Nephron (organoid): ENCODE measurements at regions not wholly inside any gene's neighbourhood (a gene's known extent, or its start where the extent isn't known, plus 50 kb on each side); places are given as distances from the start of the nearest gene placed in this dataset.

Experiments
- H3K27ac Mint-ChIP-seq, 3 experiments: 2 replicates each; pipeline ENCODE4 v1.8.0; 2020; ENCODE audit warnings: mixed read lengths in 3 of 3, mild to moderate bottlenecking in 2 of 3, moderate library complexity in 1 of 3
- H3K27me3 Mint-ChIP-seq: 2 replicates; pipeline ENCODE4 v1.8.0; 2021; ENCODE audit warnings: low read depth, mild to moderate bottlenecking, moderate library complexity, mixed read lengths
- H3K36me3 Mint-ChIP-seq: 2 replicates; pipeline ENCODE4 v1.8.0; 2020; ENCODE audit warnings: low read depth, mixed read lengths
- H3K4me1 Mint-ChIP-seq: 2 replicates; pipeline ENCODE4 v1.8.0; 2020; ENCODE audit warnings: mixed read lengths
- H3K4me3 Mint-ChIP-seq, 3 experiments: 2 replicates each; pipeline ENCODE4 v1.8.0; 2020; ENCODE audit warnings: mild to moderate bottlenecking in 3 of 3, mixed read lengths in 3 of 3, moderate library complexity in 2 of 3
- H3K9me3 Mint-ChIP-seq: 2 replicates; pipeline ENCODE4 v1.8.0; 2020; ENCODE audit warnings: mixed read lengths
- TF ChIP-seq, protein P1 (sequence below), 3 experiments: fragments of 200-600 bp; sonication (generic); IDR thresholded peaks; one replicate each; pipeline ENCODE4 v1.5.0; 2021; ENCODE audit warnings: antibody characterized with exemption in 3 of 3; ENCODE audit not compliant: unreplicated experiment in 3 of 3

DNA sequence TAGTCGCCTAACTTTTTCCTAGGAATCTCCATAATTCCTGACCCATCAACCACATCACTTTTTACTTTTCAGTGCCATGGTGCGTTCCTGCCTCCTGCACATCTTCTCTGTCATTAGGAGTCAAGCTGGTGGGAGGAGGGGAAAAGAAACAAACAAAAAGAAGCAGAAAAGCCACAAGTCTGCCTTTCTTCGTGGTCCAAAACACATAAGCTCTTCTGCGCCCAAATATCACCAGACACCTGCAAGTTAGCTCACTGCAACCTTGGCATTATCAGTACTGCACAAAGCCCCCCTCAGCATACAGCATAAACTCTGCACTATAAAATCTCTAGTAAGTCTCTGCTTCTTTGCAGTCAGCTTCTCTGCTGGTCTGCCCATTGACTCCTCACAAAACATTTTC is 295.3 kb downstream of the HS3ST3B1 start:
- Mint-ChIP-seq H3K27me3 (peaks cover 17% of the 10 kb centered on the region), H3K36me3 (no peaks in the 10 kb centered on the region), H3K4me1 (no peaks in the 10 kb centered on the region), H3K4me3 (no peak overlapping the region), H3K9me3 (peaks cover 16% of the 10 kb centered on the region), H3K27ac (no peak overlapping the region)
- TF ChIP-seq, protein P1, sequence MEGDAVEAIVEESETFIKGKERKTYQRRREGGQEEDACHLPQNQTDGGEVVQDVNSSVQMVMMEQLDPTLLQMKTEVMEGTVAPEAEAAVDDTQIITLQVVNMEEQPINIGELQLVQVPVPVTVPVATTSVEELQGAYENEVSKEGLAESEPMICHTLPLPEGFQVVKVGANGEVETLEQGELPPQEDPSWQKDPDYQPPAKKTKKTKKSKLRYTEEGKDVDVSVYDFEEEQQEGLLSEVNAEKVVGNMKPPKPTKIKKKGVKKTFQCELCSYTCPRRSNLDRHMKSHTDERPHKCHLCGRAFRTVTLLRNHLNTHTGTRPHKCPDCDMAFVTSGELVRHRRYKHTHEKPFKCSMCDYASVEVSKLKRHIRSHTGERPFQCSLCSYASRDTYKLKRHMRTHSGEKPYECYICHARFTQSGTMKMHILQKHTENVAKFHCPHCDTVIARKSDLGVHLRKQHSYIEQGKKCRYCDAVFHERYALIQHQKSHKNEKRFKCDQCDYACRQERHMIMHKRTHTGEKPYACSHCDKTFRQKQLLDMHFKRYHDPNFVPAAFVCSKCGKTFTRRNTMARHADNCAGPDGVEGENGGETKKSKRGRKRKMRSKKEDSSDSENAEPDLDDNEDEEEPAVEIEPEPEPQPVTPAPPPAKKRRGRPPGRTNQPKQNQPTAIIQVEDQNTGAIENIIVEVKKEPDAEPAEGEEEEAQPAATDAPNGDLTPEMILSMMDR (IDR thresholded peaks at IDR 0.05; ENCODE audit: unreplicated experiment in 3 of 3), result no peak

DNA sequence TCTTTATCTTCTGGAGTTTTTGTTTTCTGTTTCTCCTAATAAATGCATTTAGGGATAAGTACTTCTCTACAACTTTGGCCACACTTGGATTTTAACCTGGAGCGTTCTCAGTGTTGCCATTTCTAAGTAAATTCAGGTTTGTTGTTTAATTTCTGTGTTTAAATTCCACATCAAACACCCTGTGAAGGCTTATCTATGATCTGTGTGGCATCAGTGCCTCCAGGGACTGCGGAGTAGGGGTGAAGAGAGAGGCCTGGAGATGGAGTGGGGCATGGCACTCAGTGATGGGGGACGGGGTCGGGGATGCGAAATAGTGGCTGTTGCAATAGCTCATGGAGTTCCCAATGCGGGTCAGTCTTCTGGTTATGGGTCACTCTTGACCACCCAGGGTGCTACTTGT is 294.8 kb downstream of the HS3ST3B1 start:
- Mint-ChIP-seq H3K9me3 (peaks cover 16% of the 10 kb centered on the region), H3K36me3 (no peaks in the 10 kb centered on the region), H3K4me1 (no peaks in the 10 kb centered on the region), H3K4me3 (no peak overlapping the region), H3K27me3 (peaks cover 17% of the 10 kb centered on the region), H3K27ac (no peak overlapping the region)
- TF ChIP-seq, protein P1 (IDR thresholded peaks at IDR 0.05; ENCODE audit: unreplicated experiment in 3 of 3), result no peak

DNA sequence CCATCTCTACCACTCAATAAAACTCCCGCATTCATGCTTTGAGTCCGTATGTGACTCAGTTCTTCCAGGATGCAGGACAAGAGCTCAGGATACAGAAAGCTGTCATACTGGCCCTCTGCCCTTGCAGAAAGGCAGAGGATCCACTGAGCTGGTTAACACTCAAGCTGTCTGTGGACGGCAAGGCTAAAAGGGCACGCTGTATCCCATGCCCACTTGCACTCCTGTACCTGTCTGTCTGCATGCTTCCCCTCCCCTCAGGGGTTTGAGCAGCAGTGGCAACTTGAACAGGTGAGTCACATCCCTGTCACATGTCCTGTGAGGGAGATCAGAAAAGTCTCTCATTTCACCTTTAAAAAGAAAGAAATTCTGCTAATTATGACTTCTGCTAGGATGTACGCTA is 293.8 kb downstream of the HS3ST3B1 start:
- Mint-ChIP-seq H3K27me3 (peaks cover 17% of the 10 kb centered on the region), H3K4me1 (no peaks in the 10 kb centered on the region), H3K36me3 (no peaks in the 10 kb centered on the region)

DNA sequence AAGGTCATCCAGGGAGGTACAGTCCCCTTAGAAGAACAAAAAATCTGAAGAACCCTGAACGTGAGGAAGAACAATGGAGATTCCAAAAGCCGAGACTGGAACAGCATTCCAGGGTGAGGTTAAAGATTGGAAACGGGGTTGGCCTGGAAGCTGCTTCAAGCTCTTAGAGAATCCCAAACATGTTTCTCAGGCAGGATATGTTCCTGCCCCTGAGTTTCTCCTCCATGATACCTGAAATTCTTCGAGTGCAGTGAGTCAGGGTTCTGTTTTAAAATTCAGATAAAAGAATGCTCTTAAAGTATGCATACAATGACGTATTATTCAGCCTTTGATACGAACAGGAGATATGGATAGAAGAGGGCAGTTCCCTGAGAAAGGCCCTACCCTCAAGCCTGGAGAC is 293.1 kb downstream of the HS3ST3B1 start:
- Mint-ChIP-seq H3K36me3 (no peaks in the 10 kb centered on the region), H3K27ac (no peak overlapping the region), H3K4me1 (no peaks in the 10 kb centered on the region), H3K27me3 (peaks cover 11% of the 10 kb centered on the region), H3K9me3 (peaks cover 1% of the 10 kb centered on the region), H3K4me3 (no peak overlapping the region)
- TF ChIP-seq, protein P1 (IDR thresholded peaks at IDR 0.05; ENCODE audit: unreplicated experiment in 3 of 3), result no peak

More for the DNA sequence above, 293.8 kb downstream of the HS3ST3B1 start:
- Mint-ChIP-seq H3K9me3 (peaks cover 6% of the 10 kb centered on the region), H3K27ac (no peak overlapping the region), H3K4me3 (no peak overlapping the region)
- TF ChIP-seq, protein P1 (IDR thresholded peaks at IDR 0.05; ENCODE audit: unreplicated experiment in 3 of 3), result no peak

DNA sequence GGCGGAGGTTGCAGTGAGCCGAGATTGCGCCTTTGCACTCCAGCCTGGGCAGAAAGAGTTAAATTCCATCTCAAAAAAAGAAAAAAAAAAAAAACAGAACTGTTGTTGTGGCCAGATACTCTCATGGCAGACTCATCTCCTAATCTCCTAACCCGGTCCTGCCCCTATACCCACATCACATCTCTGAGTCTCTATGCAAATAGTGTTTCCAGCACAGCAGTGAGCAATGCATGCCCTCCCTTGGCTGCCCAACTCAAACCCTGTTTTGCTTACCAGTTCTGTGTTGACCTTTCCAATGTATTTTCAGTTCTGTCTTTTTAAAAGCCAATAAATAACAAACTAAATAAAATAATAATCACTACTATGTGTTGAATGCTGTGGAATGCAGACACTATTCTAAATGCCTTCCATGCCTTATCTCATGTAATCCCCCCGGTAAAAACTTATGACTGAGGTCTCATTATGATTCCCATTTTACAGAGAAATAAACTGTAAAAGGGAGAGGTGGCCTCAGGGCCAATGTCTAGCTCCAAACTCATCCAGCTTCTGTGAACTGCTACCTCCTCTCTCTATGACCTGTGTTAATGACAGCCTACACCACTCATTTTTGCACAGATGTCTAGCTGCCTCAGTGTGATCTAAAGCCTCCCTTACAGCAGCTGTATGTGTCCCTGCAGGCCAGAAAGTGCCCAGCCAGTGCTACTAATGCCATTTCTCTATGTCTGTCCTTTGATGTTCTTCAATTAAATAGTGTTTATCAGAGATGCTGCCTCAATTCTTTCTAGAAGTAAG is 289.8 kb downstream of the HS3ST3B1 start:
- Mint-ChIP-seq H3K27ac (no peak overlapping the region), H3K4me3 (no peak overlapping the region), H3K9me3 (no peaks in the 10 kb centered on the region), H3K27me3 (peaks cover 1% of the 10 kb centered on the region), H3K4me1 (no peaks in the 10 kb centered on the region), H3K36me3 (no peaks in the 10 kb centered on the region)
- TF ChIP-seq, protein P1 (IDR thresholded peaks at IDR 0.05; ENCODE audit: unreplicated experiment in 3 of 3), result no peak

DNA sequence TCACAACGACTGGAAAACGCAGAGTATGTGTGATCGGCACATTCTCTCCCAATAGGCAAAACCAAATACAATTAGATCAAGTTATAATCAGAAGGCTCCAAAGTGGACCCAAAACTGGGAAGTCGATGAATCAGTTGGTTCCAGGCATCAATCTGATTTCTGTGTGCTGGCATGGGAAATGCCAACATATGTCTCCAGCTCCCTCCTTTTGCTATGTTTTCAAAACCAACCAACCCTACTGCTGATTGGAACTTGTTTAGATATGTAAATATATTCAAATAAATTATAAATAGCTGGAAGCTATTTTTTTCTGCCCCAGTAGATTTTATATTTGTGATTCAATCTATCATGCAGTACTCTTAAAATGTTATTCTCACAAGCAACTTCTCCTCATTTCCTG is 284.2 kb downstream of the HS3ST3B1 start:
- peaks cover 3% of the 10 kb centered on the region for H3K27me3 Mint-ChIP-seq
- H3K27ac Mint-ChIP-seq, result no peak overlapping the region

More for the DNA sequence above, 284.2 kb downstream of the HS3ST3B1 start:
- H3K9me3 Mint-ChIP-seq, result peaks cover 4% of the 10 kb centered on the region
- TF ChIP-seq, protein P1 (IDR thresholded peaks at IDR 0.05; ENCODE audit: unreplicated experiment in 3 of 3), result no peak
- no peak overlapping the region for H3K4me3 Mint-ChIP-seq
- H3K36me3 Mint-ChIP-seq, result no peaks in the 10 kb centered on the region
- no peaks in the 10 kb centered on the region for H3K4me1 Mint-ChIP-seq
